ENCODE measurements at regions not wholly inside any gene's neighbourhood (a gene's known extent, or its start where the extent isn't known, plus 50 kb on each side); places are given as distances from the start of the nearest gene placed in this dataset.

DNA sequence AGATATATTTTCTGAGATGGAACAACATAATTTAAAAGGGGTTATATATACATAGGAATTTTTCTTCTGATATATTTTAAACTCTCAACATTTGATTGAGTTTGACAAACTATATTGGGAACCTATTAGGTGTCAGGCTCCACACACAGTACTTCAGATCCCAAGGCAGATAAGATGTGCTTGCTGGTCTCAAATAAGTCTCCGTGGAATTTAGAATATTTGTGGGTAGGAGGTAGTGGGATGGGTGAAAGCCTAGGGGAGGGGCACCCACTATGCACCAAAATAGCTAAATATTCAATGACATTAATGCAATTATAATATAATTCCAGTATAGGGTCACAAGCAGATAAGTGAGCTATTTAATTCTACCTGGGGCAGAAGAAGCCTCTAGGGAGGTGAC, 81.5 kb downstream of the ARL4A start (continued):
- TF ChIP-seq IRF5 (IDR thresholded peaks at IDR 0.05; ENCODE audit: borderline replicate concordance) (no peak), RELA (IDR thresholded peaks at IDR 0.05; ENCODE audit: borderline replicate concordance, partially characterized antibody) (no peak)

DNA sequence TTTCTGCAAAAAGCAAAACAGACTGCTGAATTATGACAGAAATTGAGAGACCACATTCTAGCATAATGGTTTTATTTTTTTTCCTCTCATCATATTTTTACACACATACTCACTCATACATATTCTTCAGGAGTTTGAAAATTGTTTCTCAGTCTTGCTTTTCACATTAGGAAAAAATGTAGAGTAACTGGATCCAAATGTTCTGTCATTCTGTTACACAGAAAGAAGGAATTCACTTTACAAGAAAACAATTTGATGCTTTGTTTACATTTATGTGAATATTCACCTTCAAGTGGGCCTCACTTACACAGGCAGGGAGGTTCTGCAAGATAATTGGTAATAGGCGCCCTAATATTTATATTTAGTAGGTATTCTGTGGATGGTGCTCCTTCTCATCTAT, 82.0 kb downstream of the ARL4A start:
- intact Hi-C loops (cut with micrococcal nuclease; ENCODE audit: unreplicated experiment) (no loop called here), in situ Hi-C loops (cut with MboI) (no loop called here)
- WGBS (ENCODE audit: insufficient coverage, insufficient replicate concordance, low lambda C conversion rate, missing lambda C conversion rate) = 0% methylated on average over 1 of the region's 1 CpG
- FAIRE-seq (no peak), ATAC-seq (no peak), DNase-seq (ENCODE audit: low read depth, low spot score) (no peak)
- Histone ChIP-seq H3K27ac (ENCODE audit: control insufficient read depth, insufficient read depth) (no peak overlapping the region), H3K9me3 (replicated peaks; ENCODE audit: control insufficient read depth, insufficient read depth, low read length) (no peaks in the 10 kb centered on the region), H3K79me2 (ENCODE audit: control insufficient read depth, insufficient read depth, low read length) (no peaks in the 10 kb centered on the region), H3K36me3 (ENCODE audit: control insufficient read depth in 2 of 2, insufficient read depth in 2 of 2, low read length in 1 of 2) (no peaks in the 10 kb centered on the region), H3K4me2 (ENCODE audit: control insufficient read depth, insufficient read depth) (no peak overlapping the region), H3K4me3 (no peak overlapping the region), H3K9ac (ENCODE audit: control insufficient read depth, insufficient read depth, low read length) (no peak overlapping the region), H3K27me3 (replicated peaks in 1 of 2; ENCODE audit: control insufficient read depth in 2 of 2, insufficient read depth in 2 of 2, low read length in 1 of 2) (no peaks in the 10 kb centered on the region), H3K4me1 (ENCODE audit: control insufficient read depth, insufficient read depth, low read length) (no peaks in the 10 kb centered on the region), H4K20me1 (ENCODE audit: control insufficient read depth, insufficient read depth) (no peaks in the 10 kb centered on the region; the same call in 1 of the 2 replicates), H2AFZ (ENCODE audit: control insufficient read depth, low read depth, low read length) (no peak overlapping the region)
- RAD21 ChIA-PET (ENCODE audit: unreplicated experiment) = no interaction called here
- BruUV-seq (replicated peaks) = no TSS peak
- TF ChIP-seq NFIC (IDR thresholded peaks at IDR 0.05; ENCODE audit: low read depth, low read length) (no peak), POLR2A (IDR thresholded peaks at IDR 0.05; ENCODE audit: low read depth, low read length) (no peak), DPF2 (IDR thresholded peaks at IDR 0.05) (no peak), RBBP5 (conservative IDR thresholded peaks at IDR 0.05) (no peak), JUND (IDR thresholded peaks at IDR 0.05; ENCODE audit: low read depth, low read length) (no peak), FOXM1 (IDR thresholded peaks at IDR 0.05; ENCODE audit: low read depth, low read length) (no peak), STAT1 (conservative IDR thresholded peaks at IDR 0.05) (no peak), ZNF207 (IDR thresholded peaks at IDR 0.05; ENCODE audit: borderline replicate concordance) (no peak), RB1 (IDR thresholded peaks at IDR 0.05; ENCODE audit: borderline replicate concordance) (no peak), ZBED1 (IDR thresholded peaks at IDR 0.05; ENCODE audit: borderline replicate concordance) (no peak), CBX3 (IDR thresholded peaks at IDR 0.05; ENCODE audit: borderline replicate concordance, low read depth) (no peak), SP1 (IDR thresholded peaks at IDR 0.05; ENCODE audit: low read depth, low read length) (no peak)
- POLR2A ChIA-PET = no interaction called here
- CTCF ChIA-PET = no interaction called here
- SMC1A ChIA-PET (ENCODE audit: uncharacterized antibody, unreplicated experiment) = no interaction called here

Data from GM12878 (cell line).